Stimulated activated CD4-positive, alpha-beta T cell treated with anti-CD3 and anti-CD28 coated beads, Interleukin-4, amount 100 ng/mL, for 48 hours (primary cell): ENCODE measurements at regions not wholly inside any gene's neighbourhood (a gene's known extent, or its start where the extent isn't known, plus 50 kb on each side); places are given as distances from the start of the nearest gene placed in this dataset.

Experiments used
- DNase-seq, 2 donors: peaks; one replicate each; pipeline ENCODE4 v3.0.0-alpha.2; 2020; ENCODE audit warnings: low read depth in 2 of 2

GRCh38 chr7:79872176-79872575 is 262.5 kb upstream of the GNAI1 start:
- no peak for DNase-seq

DNA sequence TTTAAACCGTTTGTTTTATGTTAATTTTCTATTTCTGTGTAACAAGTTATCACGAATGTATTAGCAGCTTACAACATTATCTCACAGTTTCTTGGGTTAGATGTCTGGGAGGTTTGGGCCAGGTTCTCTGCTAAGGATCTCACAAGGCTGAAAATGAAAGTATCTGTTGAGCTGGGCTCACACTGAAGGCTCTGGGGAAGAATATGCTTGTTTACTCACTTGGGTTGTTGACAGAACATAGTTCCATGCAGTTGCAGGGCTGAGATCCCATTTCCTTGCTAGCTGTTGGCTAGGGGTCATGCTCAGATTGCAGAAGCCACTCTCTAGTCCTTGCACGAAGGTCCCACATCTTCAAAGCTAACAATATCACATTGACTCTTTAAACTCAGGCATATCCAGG is 266.6 kb upstream of the GNAI1 start:
- DNase-seq: no peak

GRCh38 chr7:79862447-79863210 is 272.0 kb upstream of the GNAI1 start:
- DNase-seq: no peak

DNA sequence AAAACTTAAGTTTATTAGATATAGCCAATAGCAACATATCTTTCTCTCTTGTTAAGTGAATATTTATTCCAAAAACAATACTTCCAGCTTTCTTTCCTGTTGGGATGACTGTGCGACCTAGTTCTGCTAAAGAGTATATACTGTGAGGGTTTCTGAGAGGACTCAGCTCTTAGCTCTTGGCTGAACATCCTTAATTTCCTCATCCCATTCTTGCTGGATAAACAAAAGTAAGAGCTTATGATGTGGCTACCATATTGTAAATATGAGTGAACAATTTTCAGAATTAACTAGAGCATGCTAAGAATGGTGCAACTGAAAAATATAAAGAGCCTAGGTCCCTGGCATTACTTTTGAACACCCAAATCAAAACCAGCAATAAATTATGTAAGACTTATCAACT is 279.5 kb upstream of the GNAI1 start:
- no peak for DNase-seq

GRCh38 chr7:79854621-79855020 is 280.0 kb upstream of the GNAI1 start:
- no peak for DNase-seq

DNA sequence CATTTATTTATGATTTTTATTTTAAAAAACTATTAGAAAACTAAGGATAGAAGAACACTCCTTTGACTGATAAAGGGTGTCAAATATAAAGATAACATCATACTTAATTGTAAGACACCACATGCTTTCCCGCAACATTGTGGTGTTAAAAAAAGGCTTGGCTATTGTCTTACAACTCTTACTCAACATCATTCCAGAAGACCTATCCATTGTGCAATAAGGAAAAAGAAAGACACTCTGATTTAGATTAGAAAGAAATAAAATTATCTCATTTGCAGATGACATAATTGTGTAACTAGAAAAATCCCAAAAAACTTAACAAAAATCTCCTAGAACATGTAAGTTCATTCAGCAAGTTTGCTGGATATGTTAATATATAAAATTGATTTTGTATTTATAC is 296.7 kb upstream of the GNAI1 start:
- DNase-seq: no peak

DNA sequence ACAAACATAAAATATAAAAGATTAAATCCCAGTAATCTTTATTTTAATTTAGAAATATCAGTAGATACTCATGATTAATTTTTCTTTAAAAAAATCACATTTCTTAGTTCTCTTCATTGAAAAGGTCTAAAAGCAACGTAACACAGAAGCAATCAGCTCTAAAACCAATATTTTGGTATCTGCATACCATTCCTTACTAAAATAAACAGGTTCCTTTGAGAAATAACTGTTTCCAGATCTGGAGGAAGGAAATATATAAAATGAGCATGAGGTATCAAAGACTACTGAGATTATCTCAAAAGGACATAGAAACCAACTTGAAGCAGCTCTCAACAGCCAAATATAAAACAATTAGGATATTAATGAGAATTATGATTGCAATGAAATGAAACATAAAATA is 301.0 kb upstream of the GNAI1 start:
- DNase-seq: no peak

DNA sequence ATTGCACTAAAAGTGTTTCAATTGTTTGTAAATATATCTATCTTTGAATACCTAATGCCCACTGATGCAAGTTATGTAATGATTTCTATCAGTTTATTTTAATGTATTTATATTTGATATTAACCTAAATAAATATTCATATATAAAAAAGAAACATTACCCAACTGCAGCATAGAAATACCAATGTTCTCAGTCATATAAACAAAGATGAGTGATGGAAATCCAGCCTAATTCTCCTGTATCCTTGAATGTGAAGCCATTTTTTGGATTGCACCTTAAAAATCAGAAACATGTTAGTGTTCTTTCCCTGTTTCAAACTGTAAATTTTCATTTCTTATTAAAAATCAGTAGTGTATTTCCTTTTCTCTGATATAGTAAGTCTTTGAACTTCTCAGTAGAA is 305.8 kb upstream of the GNAI1 start:
- no peak for DNase-seq

DNA sequence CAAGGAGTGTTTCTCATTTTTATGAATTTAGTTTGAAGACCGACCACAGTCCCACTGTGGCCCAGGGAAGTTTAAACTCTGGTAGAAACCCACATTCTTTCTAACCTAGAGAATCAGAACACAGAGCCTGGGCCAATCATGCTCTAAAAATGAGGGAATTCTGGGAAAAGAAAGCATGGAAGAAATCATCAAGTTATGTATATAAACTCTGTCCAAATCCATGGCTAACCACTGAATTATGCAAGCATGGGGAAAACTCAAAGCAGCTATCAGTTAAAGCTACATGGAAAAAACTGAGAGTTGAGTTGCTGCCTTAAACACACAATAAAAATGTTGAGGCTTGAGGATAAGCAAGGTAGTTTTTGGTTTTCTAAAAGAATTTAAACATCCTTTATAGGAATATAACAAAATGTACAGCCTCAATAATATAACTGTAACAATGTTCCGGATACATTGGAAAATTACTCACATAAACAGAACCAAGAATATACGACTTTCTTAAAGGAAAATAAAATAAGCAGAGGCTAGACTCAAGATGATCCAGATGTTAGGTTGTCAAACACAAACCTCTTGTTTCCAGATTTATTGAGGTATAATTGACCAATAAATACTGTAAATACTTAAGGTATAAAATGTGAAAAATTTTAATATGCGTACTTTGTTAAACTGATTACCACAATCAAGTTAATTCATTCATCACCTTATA is 311.2 kb upstream of the GNAI1 start:
- DNase-seq: no peak

DNA sequence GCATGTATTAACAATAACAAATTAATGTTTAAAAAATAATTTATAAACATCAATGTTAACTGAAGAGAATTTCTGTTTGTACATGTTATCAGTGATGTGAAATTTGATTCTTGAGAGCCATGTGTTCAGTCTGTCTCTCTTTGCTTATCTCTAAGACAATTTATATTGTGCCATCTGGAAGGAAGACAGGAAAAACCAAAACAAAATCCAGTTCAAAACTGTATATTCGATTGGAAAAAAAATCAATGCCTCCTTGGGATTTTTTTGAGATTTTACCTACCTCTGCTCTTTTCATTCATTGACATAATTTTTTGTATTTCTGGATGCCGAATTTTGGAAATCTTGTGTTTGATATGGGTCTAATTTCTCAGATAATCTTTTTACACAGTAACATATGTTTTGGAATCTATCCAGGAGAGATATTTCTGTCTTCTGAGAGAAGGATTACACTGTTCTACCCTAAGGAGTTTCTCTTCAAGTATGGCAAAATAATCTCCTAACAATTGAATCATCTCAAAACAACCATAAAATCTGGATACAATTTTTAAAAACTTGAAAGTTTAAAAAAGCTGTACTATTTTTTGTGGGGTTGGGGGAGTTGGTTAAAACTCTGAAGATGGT is 311.9 kb upstream of the GNAI1 start:
- no peak for DNase-seq

- DNase-seq: no peak
These were observed 314.2 kb upstream of the GNAI1 start for GRCh38 chr7:79820387-79820786.

DNA sequence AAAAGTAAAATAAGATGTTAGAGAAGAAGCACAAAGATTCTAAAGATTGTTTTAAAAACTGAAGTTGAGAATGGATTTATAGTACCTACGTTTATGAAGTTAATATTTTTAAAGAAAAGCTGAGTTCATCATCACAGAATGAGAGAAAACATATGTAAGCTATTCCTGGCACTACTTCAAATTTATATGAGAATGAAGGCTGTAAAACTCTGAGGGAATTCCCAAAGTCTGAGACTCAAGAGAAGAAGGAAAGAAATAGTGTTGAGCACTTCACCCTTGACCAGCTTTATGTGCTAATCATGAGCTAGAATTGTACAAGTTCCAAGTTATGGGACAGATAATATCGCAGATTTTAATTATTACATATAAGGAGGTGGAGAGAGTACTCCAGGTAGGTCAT is 323.7 kb upstream of the GNAI1 start:
- no peak for DNase-seq

GRCh38 chr7:79806161-79806734 is 328.4 kb upstream of the GNAI1 start:
- no peak for DNase-seq

GRCh38 chr7:79790656-79791262 is 337.3 kb upstream of the MAGI2 start:
- DNase-seq: no peak

GRCh38 chr7:79789584-79790345 is 336.3 kb upstream of the MAGI2 start:
- DNase-seq: no peak

GRCh38 chr7:79787623-79788022 is 334.2 kb upstream of the MAGI2 start:
- no peak for DNase-seq

- no peak for DNase-seq
These were observed 333.6 kb upstream of the MAGI2 start for GRCh38 chr7:79787096-79787495.

DNA sequence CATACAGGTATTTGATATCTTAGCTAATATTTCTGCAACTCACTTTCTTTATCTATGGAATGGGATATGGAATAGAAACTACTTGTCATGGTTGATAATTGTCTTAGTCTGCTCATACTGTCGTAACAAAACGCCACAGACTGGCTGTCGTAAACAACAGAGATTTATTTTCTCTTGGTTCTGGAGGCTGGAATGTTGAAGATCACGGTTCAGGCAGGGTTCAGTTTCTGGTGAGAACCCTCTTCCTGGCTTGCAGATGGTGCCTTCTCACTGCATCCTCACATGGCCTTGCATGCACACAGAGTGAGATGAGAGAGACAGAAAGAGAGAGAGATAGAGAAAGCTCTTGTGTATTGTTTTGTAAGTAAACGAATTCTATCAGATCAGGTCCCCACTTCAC is 332.7 kb upstream of the MAGI2 start:
- no peak for DNase-seq

- no peak for DNase-seq
These were observed 332.1 kb upstream of the MAGI2 start for GRCh38 chr7:79785556-79785955.

- DNase-seq: no peak
These were observed 329.4 kb upstream of the MAGI2 start for GRCh38 chr7:79782906-79783305.

- no peak for DNase-seq
These were observed 328.8 kb upstream of the MAGI2 start for GRCh38 chr7:79782256-79782655.

DNA sequence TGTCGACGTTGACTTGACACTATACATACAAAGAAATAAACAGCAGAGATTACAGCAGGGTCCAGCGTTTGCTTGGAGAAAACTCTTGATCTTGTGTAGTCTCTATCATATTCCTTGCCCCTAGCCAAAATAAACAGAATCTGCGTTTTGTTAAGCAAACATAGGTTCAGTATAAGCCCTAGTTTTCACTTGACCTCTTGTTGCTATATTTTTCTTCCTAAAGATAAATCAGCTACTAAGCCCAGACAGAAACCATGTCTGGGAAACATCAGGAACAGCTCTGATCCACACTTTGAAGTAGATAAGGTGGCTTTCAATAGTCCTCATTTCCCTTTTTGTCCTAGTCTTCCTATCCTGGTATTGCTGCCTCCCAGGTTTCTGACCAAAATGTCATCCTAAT is 328.2 kb upstream of the MAGI2 start:
- DNase-seq: no peak
